ENCODE measurements at regions not wholly inside any gene's neighbourhood (a gene's known extent, or its start where the extent isn't known, plus 50 kb on each side); places are given as distances from the start of the nearest gene placed in this dataset.

GRCh38 chr14:43539210-43539609 is 967.9 kb downstream of the FSCB start:
- Mint-ChIP-seq H3K27ac (ENCODE audit: unreplicated experiment) (no peak overlapping the region), H3K4me3 (ENCODE audit: unreplicated experiment) (no peak overlapping the region), H3K9me3 (ENCODE audit: low read depth) (peaks cover 6% of the 10 kb centered on the region), H3K36me3 (ENCODE audit: low read depth) (no peaks in the 10 kb centered on the region), H3K27me3 (ENCODE audit: low read depth) (no peaks in the 10 kb centered on the region), H3K4me1 (ENCODE audit: low read depth) (no peaks in the 10 kb centered on the region)
- no peak for DNase-seq (ENCODE audit: low spot score)
- TF ChIP-seq CTCF (IDR thresholded peaks at IDR 0.05) = peak; percentile 67

- Mint-ChIP-seq H3K9me3 (ENCODE audit: low read depth) (peaks cover 6% of the 10 kb centered on the region), H3K36me3 (ENCODE audit: low read depth) (no peaks in the 10 kb centered on the region), H3K4me3 (ENCODE audit: unreplicated experiment) (no peak overlapping the region), H3K4me1 (ENCODE audit: low read depth) (no peaks in the 10 kb centered on the region), H3K27me3 (ENCODE audit: low read depth) (no peaks in the 10 kb centered on the region), H3K27ac (ENCODE audit: unreplicated experiment) (no peak overlapping the region)
- TF ChIP-seq CTCF (IDR thresholded peaks at IDR 0.05) = no peak
- DNase-seq (ENCODE audit: low spot score) = no peak
These were observed 971.7 kb downstream of the FSCB start for GRCh38 chr14:43535231-43535838.

GRCh38 chr14:43532825-43533416 is 974.2 kb downstream of the FSCB start:
- DNase-seq (ENCODE audit: low spot score) = no peak
- Mint-ChIP-seq H3K27ac (ENCODE audit: unreplicated experiment) (no peak overlapping the region), H3K27me3 (ENCODE audit: low read depth) (peaks cover 2% of the 10 kb centered on the region), H3K9me3 (ENCODE audit: low read depth) (peaks cover 6% of the 10 kb centered on the region), H3K4me3 (ENCODE audit: unreplicated experiment) (no peak overlapping the region), H3K36me3 (ENCODE audit: low read depth) (no peaks in the 10 kb centered on the region), H3K4me1 (ENCODE audit: low read depth) (no peaks in the 10 kb centered on the region)
- no peak for TF ChIP-seq CTCF (IDR thresholded peaks at IDR 0.05)

GRCh38 chr14:43528321-43528720 is 978.8 kb downstream of the FSCB start:
- Mint-ChIP-seq H3K27ac (ENCODE audit: unreplicated experiment) (no peak overlapping the region), H3K4me1 (ENCODE audit: low read depth) (no peaks in the 10 kb centered on the region), H3K4me3 (ENCODE audit: unreplicated experiment) (no peak overlapping the region), H3K27me3 (ENCODE audit: low read depth) (peaks cover 2% of the 10 kb centered on the region), H3K9me3 (ENCODE audit: low read depth) (no peaks in the 10 kb centered on the region), H3K36me3 (ENCODE audit: low read depth) (no peaks in the 10 kb centered on the region)
- TF ChIP-seq CTCF (IDR thresholded peaks at IDR 0.05) = no peak
- no peak for DNase-seq (ENCODE audit: low spot score)

GRCh38 chr14:43525658-43526057 is 981.4 kb downstream of the FSCB start:
- no peaks in the 10 kb centered on the region for H3K9me3 Mint-ChIP-seq (ENCODE audit: low read depth)
- TF ChIP-seq CTCF (IDR thresholded peaks at IDR 0.05) = no peak
- H3K36me3 Mint-ChIP-seq (ENCODE audit: low read depth) = no peaks in the 10 kb centered on the region
- no peak overlapping the region for H3K27ac Mint-ChIP-seq (ENCODE audit: unreplicated experiment)
- no peak overlapping the region for H3K4me3 Mint-ChIP-seq (ENCODE audit: unreplicated experiment)
- no peaks in the 10 kb centered on the region for H3K4me1 Mint-ChIP-seq (ENCODE audit: low read depth)
- peaks cover 2% of the 10 kb centered on the region for H3K27me3 Mint-ChIP-seq (ENCODE audit: low read depth)
- no peak for DNase-seq (ENCODE audit: low spot score)

Measured in chondrocyte (in vitro differentiated cells).